Thyroid gland (tissue), 4 donors: ENCODE measurements at regions not wholly inside any gene's neighbourhood (a gene's known extent, or its start where the extent isn't known, plus 50 kb on each side); places are given as distances from the start of the nearest gene placed in this dataset.

Experiments used
- DNase-seq, 2 donors: peaks; one replicate each; pipeline ENCODE4 v3.0.0-alpha.2; 2019
- H3K27ac ChIP-seq, 3 donors: fragments of 200-600 bp; sonication (generic); 1 replicate in 2 of 3; 2 replicates in 1 of 3; pipeline ENCODE4 v1.5.1; 2016 to 2019; ENCODE audit warnings: mild to moderate bottlenecking in 1 of 3, moderate library complexity in 1 of 3
- H3K27me3 ChIP-seq: fragments of 200-600 bp; sonication (generic); one replicate; pipeline ENCODE4 v1.5.1; 2019
- H3K36me3 ChIP-seq, 2 donors: fragments of 200-600 bp; sonication (generic); one replicate each; pipeline ENCODE4 v1.5.1; 2016 to 2019
- H3K4me1 ChIP-seq, 2 donors: fragments of 200-600 bp; sonication (generic); one replicate each; pipeline ENCODE4 v1.5.1; 2017 to 2019
- H3K4me3 ChIP-seq, 3 donors: fragments of 200-600 bp; sonication (generic); replicated peaks in 1 of 3; 1 replicate in 2 of 3; 2 replicates in 1 of 3; pipeline ENCODE4 v1.5.1; 2016; ENCODE audit warnings: mild to moderate bottlenecking in 1 of 3
- H3K9me3 ChIP-seq: fragments of 200-600 bp; sonication (generic); one replicate; pipeline ENCODE4 v1.5.1; 2017
- CTCF ChIP-seq, 6 experiments: fragments of 200-600 bp in 3 of 6; fragments of 450-650 bp in 3 of 6; sonication (generic) in 3 of 6; IDR thresholded peaks; one replicate each; pipeline ENCODE4 v1.5.1; 2016 to 2019; ENCODE audit warnings: antibody characterized with exemption in 6 of 6, mild to moderate bottlenecking in 2 of 6, inconsistent platforms in 1 of 6, moderate library complexity in 1 of 6
- POLR2A ChIP-seq, 2 donors: fragments of 450-650 bp; IDR thresholded peaks; one replicate each; pipeline ENCODE4 v1.6.1; 2017; ENCODE audit warnings: antibody characterized with exemption in 2 of 2, mild to moderate bottlenecking in 2 of 2, moderate library complexity in 1 of 2
- WGBS, 2 donors: methylation state at CpG; one replicate each; pipeline ENCODE4 v1.1.5; 2017; 5-methylcytosine and 5-hydroxymethylcytosine counted together
- intact Hi-C: fragments of 100-400 bp; cut with DNase I; formaldehyde crosslinking; loops from one replicate; pipeline ENCODE4 v1.15.1; 2023

- intact Hi-C loops = no loop called here
- H3K9me3 ChIP-seq = no peaks in the 10 kb centered on the region
- no peak for TF ChIP-seq POLR2A (IDR thresholded peaks at IDR 0.05)
- TF ChIP-seq CTCF (IDR thresholded peaks at IDR 0.05) = no peak
- no peaks in the 10 kb centered on the region for H3K27me3 ChIP-seq
- H3K36me3 ChIP-seq = no peaks in the 10 kb centered on the region
- H3K4me3 ChIP-seq = no peak overlapping the region
- no peak overlapping the region for H3K27ac ChIP-seq
- DNase-seq = no peak
- H3K4me1 ChIP-seq = no peaks in the 10 kb centered on the region
These were observed 277.8 kb upstream of the DNAJC19 start for GRCh38 chr3:181267312-181267711.

DNA sequence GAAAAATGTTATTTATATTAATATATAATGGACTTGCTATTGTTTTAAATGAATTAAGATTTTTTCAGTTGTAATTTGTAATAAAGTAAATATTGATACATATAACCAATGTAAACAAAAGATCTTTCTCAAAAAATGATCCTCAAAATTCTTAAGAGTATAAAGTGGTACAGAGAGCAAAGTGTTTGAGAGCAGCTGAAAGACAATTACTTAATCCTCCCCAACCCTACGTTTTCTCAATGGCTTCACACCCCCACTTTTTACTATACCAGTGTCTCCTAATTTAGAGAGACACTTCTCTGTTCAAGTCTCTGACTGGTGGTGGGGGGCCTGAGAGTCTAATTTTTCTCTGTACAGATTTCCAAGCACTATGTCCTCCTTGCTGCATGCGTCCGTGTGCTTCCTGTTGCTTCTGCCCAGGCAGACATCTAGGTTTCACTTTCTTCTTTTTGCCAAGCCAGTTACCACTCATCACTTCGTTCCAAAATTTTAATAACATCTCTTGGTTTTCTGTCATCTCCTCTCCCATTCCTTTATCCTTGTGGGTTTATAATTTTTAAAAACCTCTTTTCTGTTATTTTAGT lies 276.3 kb upstream of the DNAJC19 start:
- 67 to 71% methylated on average over 4 of the region's 4 CpGs for WGBS, 2 donors
- Histone ChIP-seq H3K27me3 (no peaks in the 10 kb centered on the region), H3K4me1 (no peaks in the 10 kb centered on the region), H3K4me3 (no peak overlapping the region), H3K36me3 (no peaks in the 10 kb centered on the region), H3K9me3 (no peaks in the 10 kb centered on the region), H3K27ac (no peak overlapping the region)
- TF ChIP-seq CTCF (IDR thresholded peaks at IDR 0.05) (no peak), POLR2A (IDR thresholded peaks at IDR 0.05) (no peak)
- no peak for DNase-seq
- intact Hi-C loops = no loop called here

- intact Hi-C loops = no loop called here
- WGBS, 2 donors = 80 to 83% methylated on average over 2 of the region's 2 CpGs
- no peak for TF ChIP-seq POLR2A (IDR thresholded peaks at IDR 0.05)
- TF ChIP-seq CTCF (IDR thresholded peaks at IDR 0.05) = no peak
These were observed 274.9 kb upstream of the DNAJC19 start for GRCh38 chr3:181264486-181264885.

DNA sequence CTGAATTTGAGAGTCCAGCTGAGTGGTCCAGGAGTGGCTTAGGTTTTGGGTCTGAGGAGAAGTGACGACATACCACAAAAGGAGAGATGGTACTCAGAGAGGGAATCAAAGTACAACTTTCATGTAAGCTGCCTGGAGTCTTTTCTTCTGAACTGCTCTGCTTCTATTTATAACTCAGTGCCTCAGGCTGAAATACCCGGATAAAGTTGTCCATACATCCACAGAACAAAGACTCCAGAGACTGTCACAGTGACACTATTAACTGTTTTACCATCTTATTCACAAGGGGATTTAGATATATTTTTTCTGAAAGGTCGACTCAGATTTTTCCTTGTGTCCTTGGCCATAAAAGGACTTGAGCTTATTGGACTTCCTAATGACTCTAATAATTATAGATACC lies 264.3 kb upstream of the DNAJC19 start:
- DNase-seq = no peak
- H3K27me3 ChIP-seq = no peaks in the 10 kb centered on the region
- WGBS, 2 donors = 61 to 70% methylated on average over 3 of the region's 3 CpGs
- TF ChIP-seq CTCF (IDR thresholded peaks at IDR 0.05) (no peak), POLR2A (IDR thresholded peaks at IDR 0.05) (no peak)
- H3K4me3 ChIP-seq = no peak overlapping the region
- H3K9me3 ChIP-seq = no peaks in the 10 kb centered on the region
- H3K4me1 ChIP-seq = no peaks in the 10 kb centered on the region
- H3K27ac ChIP-seq = no peak overlapping the region
- H3K36me3 ChIP-seq = no peaks in the 10 kb centered on the region
- intact Hi-C loops = no loop called here

More at GRCh38 chr3:181264486-181264885, 274.9 kb upstream of the DNAJC19 start:
- Histone ChIP-seq H3K4me1 (no peaks in the 10 kb centered on the region), H3K36me3 (no peaks in the 10 kb centered on the region), H3K27ac (no peak overlapping the region), H3K4me3 (no peak overlapping the region), H3K9me3 (no peaks in the 10 kb centered on the region), H3K27me3 (no peaks in the 10 kb centered on the region)
- DNase-seq = no peak

DNA sequence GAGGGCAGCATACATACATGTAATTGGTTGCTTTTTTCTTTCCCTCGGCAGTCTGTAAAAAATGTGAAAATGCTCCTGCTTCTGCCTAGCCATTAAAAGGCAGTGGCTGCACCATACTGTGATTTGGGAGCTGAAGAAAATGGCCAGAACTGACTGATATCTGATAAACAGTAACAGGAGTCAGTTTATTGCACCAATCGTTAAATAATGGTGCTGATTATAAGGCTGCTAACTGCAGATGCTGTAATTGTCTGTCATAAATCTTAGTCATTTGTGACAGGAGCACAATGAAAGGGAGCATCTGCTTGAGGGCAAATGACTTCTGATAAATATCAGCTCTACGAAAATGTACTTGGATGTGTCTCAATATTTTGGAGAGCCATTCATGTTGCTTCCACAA lies 263.1 kb upstream of the DNAJC19 start:
- intact Hi-C loops = no loop called here

More for the DNA sequence above, 263.1 kb upstream of the DNAJC19 start:
- Histone ChIP-seq H3K9me3 (no peaks in the 10 kb centered on the region), H3K4me3 (no peak overlapping the region), H3K27ac (no peak overlapping the region), H3K36me3 (no peaks in the 10 kb centered on the region), H3K4me1 (no peaks in the 10 kb centered on the region), H3K27me3 (no peaks in the 10 kb centered on the region)
- 47 to 53% methylated on average over 3 of the region's 3 CpGs for WGBS, 2 donors
- DNase-seq = no peak
- TF ChIP-seq POLR2A (IDR thresholded peaks at IDR 0.05) = no peak
- no peak for TF ChIP-seq CTCF (IDR thresholded peaks at IDR 0.05)
